ENCODE measurements at regions not wholly inside any gene's neighbourhood (a gene's known extent, or its start where the extent isn't known, plus 50 kb on each side); places are given as distances from the start of the nearest gene placed in this dataset.

- TF ChIP-seq, protein P1, sequence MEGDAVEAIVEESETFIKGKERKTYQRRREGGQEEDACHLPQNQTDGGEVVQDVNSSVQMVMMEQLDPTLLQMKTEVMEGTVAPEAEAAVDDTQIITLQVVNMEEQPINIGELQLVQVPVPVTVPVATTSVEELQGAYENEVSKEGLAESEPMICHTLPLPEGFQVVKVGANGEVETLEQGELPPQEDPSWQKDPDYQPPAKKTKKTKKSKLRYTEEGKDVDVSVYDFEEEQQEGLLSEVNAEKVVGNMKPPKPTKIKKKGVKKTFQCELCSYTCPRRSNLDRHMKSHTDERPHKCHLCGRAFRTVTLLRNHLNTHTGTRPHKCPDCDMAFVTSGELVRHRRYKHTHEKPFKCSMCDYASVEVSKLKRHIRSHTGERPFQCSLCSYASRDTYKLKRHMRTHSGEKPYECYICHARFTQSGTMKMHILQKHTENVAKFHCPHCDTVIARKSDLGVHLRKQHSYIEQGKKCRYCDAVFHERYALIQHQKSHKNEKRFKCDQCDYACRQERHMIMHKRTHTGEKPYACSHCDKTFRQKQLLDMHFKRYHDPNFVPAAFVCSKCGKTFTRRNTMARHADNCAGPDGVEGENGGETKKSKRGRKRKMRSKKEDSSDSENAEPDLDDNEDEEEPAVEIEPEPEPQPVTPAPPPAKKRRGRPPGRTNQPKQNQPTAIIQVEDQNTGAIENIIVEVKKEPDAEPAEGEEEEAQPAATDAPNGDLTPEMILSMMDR (IDR thresholded peaks at IDR 0.05): no peak
- TF ChIP-seq POLR2AphosphoS5 (IDR thresholded peaks at IDR 0.05) (no peak), EP300 (IDR thresholded peaks at IDR 0.05) (no peak), POLR2A (IDR thresholded peaks at IDR 0.05) (no peak)
Measured at GRCh38 chr10:78992333-78992732, 76.4 kb upstream of the ZMIZ1 start.
